ENCODE measurements at regions not wholly inside any gene's neighbourhood (a gene's known extent, or its start where the extent isn't known, plus 50 kb on each side); places are given as distances from the start of the nearest gene placed in this dataset.

- no peaks in the 10 kb centered on the region for H3K9me3 ChIP-seq (ENCODE audit: control insufficient read depth in 2 of 3, insufficient read depth in 1 of 3, low read length in 3 of 3)
- FAIRE-seq, result no peak
- H3K4me3 ChIP-seq (ENCODE audit: low read length in 3 of 3), result no peak overlapping the region
- intact Hi-C loops (cut with DNase I), result no loop called here
- H3K4me1 ChIP-seq (ENCODE audit: control insufficient read depth in 2 of 3, insufficient read depth in 2 of 3, low read depth in 1 of 3, low read length in 3 of 3), result no peaks in the 10 kb centered on the region
- H3K36me3 ChIP-seq (ENCODE audit: control insufficient read depth in 2 of 3, insufficient read depth in 3 of 3, low read length in 3 of 3), result no peaks in the 10 kb centered on the region
- no peak for TF ChIP-seq CTCF (IDR thresholded peaks at IDR 0.05; ENCODE audit: borderline replicate concordance, extremely low read depth, insufficient read depth)
- H3K9ac ChIP-seq (ENCODE audit: low read length in 3 of 3), result no peak overlapping the region
- H3K27me3 ChIP-seq (ENCODE audit: control insufficient read depth, insufficient read depth, low read length), result no peaks in the 10 kb centered on the region
- no peak for DNase-seq
- H3K27ac ChIP-seq (ENCODE audit: low read depth in 2 of 2, low read length in 2 of 2), result no peak overlapping the region
These were observed 1882.8 kb upstream of the SEL1L start for GRCh38 chr14:83416476-83416875.

- no peaks in the 10 kb centered on the region for H3K4me1 ChIP-seq (ENCODE audit: control insufficient read depth in 2 of 3, insufficient read depth in 2 of 3, low read depth in 1 of 3, low read length in 3 of 3)
- intact Hi-C loops (cut with DNase I), result no loop called here
- H3K27me3 ChIP-seq (ENCODE audit: control insufficient read depth, insufficient read depth, low read length), result no peaks in the 10 kb centered on the region
- no peak overlapping the region for H3K9ac ChIP-seq (ENCODE audit: low read length in 3 of 3)
- H3K27ac ChIP-seq (ENCODE audit: low read depth in 2 of 2, low read length in 2 of 2), result no peak overlapping the region
- no peak for DNase-seq
- no peaks in the 10 kb centered on the region for H3K36me3 ChIP-seq (ENCODE audit: control insufficient read depth in 2 of 3, insufficient read depth in 3 of 3, low read length in 3 of 3)
- H3K9me3 ChIP-seq (ENCODE audit: control insufficient read depth in 2 of 3, insufficient read depth in 1 of 3, low read length in 3 of 3), result no peaks in the 10 kb centered on the region
- TF ChIP-seq CTCF (IDR thresholded peaks at IDR 0.05; ENCODE audit: borderline replicate concordance, extremely low read depth, insufficient read depth), result no peak
- no peak overlapping the region for H3K4me3 ChIP-seq (ENCODE audit: low read length in 3 of 3)
- FAIRE-seq, result no peak
These were observed 1885.8 kb upstream of the SEL1L start for GRCh38 chr14:83419420-83419819.

GRCh38 chr14:83421711-83422110, 1888.1 kb upstream of the SEL1L start:
- Histone ChIP-seq H3K27ac (ENCODE audit: low read depth in 2 of 2, low read length in 2 of 2) (no peak overlapping the region), H3K9ac (ENCODE audit: low read length in 3 of 3) (no peak overlapping the region), H3K36me3 (ENCODE audit: control insufficient read depth in 2 of 3, insufficient read depth in 3 of 3, low read length in 3 of 3) (no peaks in the 10 kb centered on the region), H3K4me3 (ENCODE audit: low read length in 3 of 3) (no peak overlapping the region), H3K4me1 (ENCODE audit: control insufficient read depth in 2 of 3, insufficient read depth in 2 of 3, low read depth in 1 of 3, low read length in 3 of 3) (no peaks in the 10 kb centered on the region), H3K27me3 (ENCODE audit: control insufficient read depth, insufficient read depth, low read length) (no peaks in the 10 kb centered on the region), H3K9me3 (ENCODE audit: control insufficient read depth in 2 of 3, insufficient read depth in 1 of 3, low read length in 3 of 3) (no peaks in the 10 kb centered on the region)
- FAIRE-seq (no peak), DNase-seq (no peak)
- no peak for TF ChIP-seq CTCF (IDR thresholded peaks at IDR 0.05; ENCODE audit: borderline replicate concordance, extremely low read depth, insufficient read depth)
- intact Hi-C loops (cut with DNase I), result no loop called here

- FAIRE-seq, result no peak
- intact Hi-C loops (cut with DNase I), result no loop called here
- TF ChIP-seq CTCF (IDR thresholded peaks at IDR 0.05; ENCODE audit: borderline replicate concordance, extremely low read depth, insufficient read depth), result no peak
These were observed 1891.5 kb upstream of the SEL1L start for GRCh38 chr14:83425138-83425537.

More at GRCh38 chr14:83425138-83425537, 1891.5 kb upstream of the SEL1L start:
- Histone ChIP-seq H3K4me3 (ENCODE audit: low read length in 3 of 3) (no peak overlapping the region), H3K9me3 (ENCODE audit: control insufficient read depth in 2 of 3, insufficient read depth in 1 of 3, low read length in 3 of 3) (no peaks in the 10 kb centered on the region), H3K27ac (ENCODE audit: low read depth in 2 of 2, low read length in 2 of 2) (no peak overlapping the region), H3K36me3 (ENCODE audit: control insufficient read depth in 2 of 3, insufficient read depth in 3 of 3, low read length in 3 of 3) (no peaks in the 10 kb centered on the region), H3K9ac (ENCODE audit: low read length in 3 of 3) (no peak overlapping the region), H3K27me3 (ENCODE audit: control insufficient read depth, insufficient read depth, low read length) (no peaks in the 10 kb centered on the region), H3K4me1 (ENCODE audit: control insufficient read depth in 2 of 3, insufficient read depth in 2 of 3, low read depth in 1 of 3, low read length in 3 of 3) (no peaks in the 10 kb centered on the region)
- no peak for DNase-seq

Data from kidney (tissue), 13 donors.